HCT116 (cell line): ENCODE measurements at regions not wholly inside any gene's neighbourhood (a gene's known extent, or its start where the extent isn't known, plus 50 kb on each side); places are given as distances from the start of the nearest gene placed in this dataset.

ENCODE experiments used
- CTCF ChIP-seq, 3 experiments: fragments of 200-600 bp in 1 of 3; sonication (generic) in 1 of 3; IDR thresholded peaks in 2 of 3; conservative IDR thresholded peaks in 1 of 3; 2 replicates each; pipeline ENCODE4 v1.5.1; 2012 to 2017; ENCODE audit warnings: low read depth in 2 of 3, low read length in 2 of 3, antibody characterized with exemption in 1 of 3, borderline replicate concordance in 1 of 3, control low read depth in 1 of 3, mild to moderate bottlenecking in 1 of 3, mixed read lengths in 1 of 3, mixed run types in 1 of 3, moderate library complexity in 1 of 3; ENCODE audit not compliant: insufficient read depth in 1 of 3
- ELF1 ChIP-seq: IDR thresholded peaks from 2 replicates; pipeline ENCODE4 v1.6.1; 2012; ENCODE audit warnings: low read depth, borderline replicate concordance
- EZH2 ChIP-seq: fragments of 200-600 bp; sonication (generic); IDR thresholded peaks from 2 replicates; pipeline ENCODE4 v1.6.1; 2017; ENCODE audit warnings: antibody characterized with exemption, mixed run types
- JUND ChIP-seq: IDR thresholded peaks from 2 replicates; pipeline ENCODE4 v1.6.1; 2012
- POLR2A ChIP-seq: IDR thresholded peaks from 2 replicates; pipeline ENCODE4 v1.7.0; 2011; ENCODE audit warnings: borderline replicate concordance; ENCODE audit not compliant: insufficient read depth, insufficient read length; ENCODE audit errors: extremely low read depth
- POLR2AphosphoS5 ChIP-seq: IDR thresholded peaks from 2 replicates; pipeline ENCODE4 v1.6.1; 2011; ENCODE audit warnings: mild to moderate bottlenecking, low read depth, low read length, moderate library complexity
- RAD21 ChIP-seq: IDR thresholded peaks from 2 replicates; pipeline ENCODE4 v1.6.1; 2012; ENCODE audit warnings: low read depth, mild to moderate bottlenecking
- REST ChIP-seq: IDR thresholded peaks from 2 replicates; pipeline ENCODE4 v1.6.1; 2012; ENCODE audit warnings: low read depth
- SIN3A ChIP-seq: IDR thresholded peaks from 2 replicates; pipeline ENCODE4 v1.6.1; 2012; ENCODE audit warnings: low read depth
- SP1 ChIP-seq: IDR thresholded peaks from 2 replicates; pipeline ENCODE4 v1.6.1; 2012; ENCODE audit warnings: low read depth
- TCF7L2 ChIP-seq: IDR thresholded peaks from 2 replicates; pipeline ENCODE4 v1.7.0; 2011; ENCODE audit warnings: borderline replicate concordance, inconsistent platforms; ENCODE audit not compliant: insufficient read depth, insufficient read length; ENCODE audit errors: extremely low read depth
- YY1 ChIP-seq: IDR thresholded peaks from 2 replicates; pipeline ENCODE4 v1.6.1; 2011; ENCODE audit warnings: low read length, low read depth, moderate library complexity, mild to moderate bottlenecking; ENCODE audit not compliant: insufficient replicate concordance; ENCODE audit errors: extremely low read depth
- ZBTB33 ChIP-seq: IDR thresholded peaks from 2 replicates; pipeline ENCODE4 v1.6.1; 2011; ENCODE audit warnings: mild to moderate bottlenecking, low read length, moderate library complexity; ENCODE audit not compliant: insufficient replicate concordance; ENCODE audit errors: extremely low read depth
- ZFX ChIP-seq: fragments of 450-650 bp; IDR thresholded peaks from 2 replicates; pipeline ENCODE4 v1.6.1; 2017

GRCh38 chr3:3276630-3277029 is 97.1 kb upstream of the CRBN start:
- TF ChIP-seq RAD21 = no peak
- no peak for TF ChIP-seq CTCF (IDR thresholded peaks at IDR 0.05 in 2 of 3, conservative IDR thresholded peaks at IDR 0.05 in 1 of 3; ENCODE audit: borderline replicate concordance in 1 of 3, insufficient read depth in 1 of 3, low read depth in 2 of 3, low read length in 2 of 3)
- no peak for TF ChIP-seq ELF1
- no peak for TF ChIP-seq JUND
- no peak for TF ChIP-seq POLR2AphosphoS5
- no peak for TF ChIP-seq SP1
- TF ChIP-seq ZFX = no peak
- TF ChIP-seq YY1 = no peak
- no peak for TF ChIP-seq EZH2
- no peak for TF ChIP-seq TCF7L2
- TF ChIP-seq POLR2A = no peak
- TF ChIP-seq REST = no peak
- no peak for TF ChIP-seq ZBTB33
- no peak for TF ChIP-seq SIN3A
